Erythroblast (primary cell): ENCODE measurements at regions not wholly inside any gene's neighbourhood (a gene's known extent, or its start where the extent isn't known, plus 50 kb on each side); places are given as distances from the start of the nearest gene placed in this dataset.

Experiments used
- GATA1 ChIP-seq: IDR thresholded peaks from 2 replicates; pipeline ENCODE4 v1.6.1; 2011; ENCODE audit warnings: low read depth, mild to moderate bottlenecking, control low read depth, low read length, moderate library complexity
- POLR2A ChIP-seq: IDR thresholded peaks from 2 replicates; pipeline ENCODE4 v1.6.1; 2011; ENCODE audit warnings: mild to moderate bottlenecking, low read length

GRCh38 chr7:32170838-32171237, 100.6 kb upstream of the PDE1C start:
- TF ChIP-seq POLR2A (no peak), GATA1 (no peak)
